Esophagus squamous epithelium (tissue), 4 donors: ENCODE measurements at regions not wholly inside any gene's neighbourhood (a gene's known extent, or its start where the extent isn't known, plus 50 kb on each side); places are given as distances from the start of the nearest gene placed in this dataset.

Source experiments
- POLR2A ChIP-seq, 4 donors: fragments of 450-650 bp; IDR thresholded peaks; one replicate each; pipeline ENCODE4 v1.6.1; 2017; ENCODE audit warnings: antibody characterized with exemption in 4 of 4, mild to moderate bottlenecking in 4 of 4, moderate library complexity in 3 of 4
- TF ChIP-seq, protein P1 (sequence below), 6 experiments: fragments of 450-650 bp in 4 of 6; fragments of 200-600 bp in 2 of 6; sonication (generic) in 2 of 6; IDR thresholded peaks; one replicate each; pipeline ENCODE4 v1.5.1; 2016 to 2019; ENCODE audit warnings: antibody characterized with exemption in 6 of 6, mild to moderate bottlenecking in 4 of 6, moderate library complexity in 4 of 6

GRCh38 chr6:130517444-130517931 is 151.7 kb downstream of the TMEM200A start:
- TF ChIP-seq, protein P1, sequence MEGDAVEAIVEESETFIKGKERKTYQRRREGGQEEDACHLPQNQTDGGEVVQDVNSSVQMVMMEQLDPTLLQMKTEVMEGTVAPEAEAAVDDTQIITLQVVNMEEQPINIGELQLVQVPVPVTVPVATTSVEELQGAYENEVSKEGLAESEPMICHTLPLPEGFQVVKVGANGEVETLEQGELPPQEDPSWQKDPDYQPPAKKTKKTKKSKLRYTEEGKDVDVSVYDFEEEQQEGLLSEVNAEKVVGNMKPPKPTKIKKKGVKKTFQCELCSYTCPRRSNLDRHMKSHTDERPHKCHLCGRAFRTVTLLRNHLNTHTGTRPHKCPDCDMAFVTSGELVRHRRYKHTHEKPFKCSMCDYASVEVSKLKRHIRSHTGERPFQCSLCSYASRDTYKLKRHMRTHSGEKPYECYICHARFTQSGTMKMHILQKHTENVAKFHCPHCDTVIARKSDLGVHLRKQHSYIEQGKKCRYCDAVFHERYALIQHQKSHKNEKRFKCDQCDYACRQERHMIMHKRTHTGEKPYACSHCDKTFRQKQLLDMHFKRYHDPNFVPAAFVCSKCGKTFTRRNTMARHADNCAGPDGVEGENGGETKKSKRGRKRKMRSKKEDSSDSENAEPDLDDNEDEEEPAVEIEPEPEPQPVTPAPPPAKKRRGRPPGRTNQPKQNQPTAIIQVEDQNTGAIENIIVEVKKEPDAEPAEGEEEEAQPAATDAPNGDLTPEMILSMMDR (IDR thresholded peaks at IDR 0.05) = no peak
- TF ChIP-seq POLR2A (IDR thresholded peaks at IDR 0.05) = no peak
